ENCODE measurements at regions not wholly inside any gene's neighbourhood (a gene's known extent, or its start where the extent isn't known, plus 50 kb on each side); places are given as distances from the start of the nearest gene placed in this dataset.
"Not testable (repeated sequence)": the region's sequence is repeated elsewhere in the genome, so short reads cannot be mapped to it uniquely, and the experiment has no call there.

GRCh38 chr6:92682516-92683398 lies 736.6 kb downstream of the EPHA7 start:
- Histone ChIP-seq H3K27ac (ENCODE audit: low read length) (no peak overlapping the region), H3K36me3 (ENCODE audit: control insufficient read depth in 1 of 2, insufficient read depth in 2 of 2, low read length in 2 of 2) (no peaks in the 10 kb centered on the region), H3K4me3 (ENCODE audit: low read depth in 1 of 2, low read length in 2 of 2) (no peak overlapping the region), H3K4me1 (ENCODE audit: control insufficient read depth in 1 of 2, insufficient read depth in 2 of 2, low read length in 2 of 2) (peaks cover 0 to 5% of the 10 kb centered on the region in 2 donors), H3K27me3 (ENCODE audit: low read depth, low read length) (no peaks in the 10 kb centered on the region), H3K9me3 (ENCODE audit: control insufficient read depth in 1 of 2, low read length in 2 of 2) (no peaks in the 10 kb centered on the region)

- Histone ChIP-seq H3K4me3 (ENCODE audit: low read depth in 1 of 2, low read length in 2 of 2) (no peak overlapping the region), H3K27ac (ENCODE audit: low read length) (no peak overlapping the region), H3K27me3 (ENCODE audit: low read depth, low read length) (no peaks in the 10 kb centered on the region), H3K4me1 (ENCODE audit: control insufficient read depth in 1 of 2, insufficient read depth in 2 of 2, low read length in 2 of 2) (peaks cover 0 to 5% of the 10 kb centered on the region in 2 donors), H3K9me3 (ENCODE audit: control insufficient read depth in 1 of 2, low read length in 2 of 2) (no peaks in the 10 kb centered on the region), H3K36me3 (ENCODE audit: control insufficient read depth in 1 of 2, insufficient read depth in 2 of 2, low read length in 2 of 2) (no peaks in the 10 kb centered on the region)
Measured at GRCh38 chr6:92681401-92681800, 738.0 kb downstream of the EPHA7 start.

GRCh38 chr6:92671462-92671861 lies 747.9 kb downstream of the EPHA7 start:
- H3K27me3 ChIP-seq (ENCODE audit: low read depth, low read length); H3K27ac ChIP-seq (ENCODE audit: low read length); H3K4me1 ChIP-seq (ENCODE audit: control insufficient read depth in 1 of 2, insufficient read depth in 2 of 2, low read length in 2 of 2); H3K9me3 ChIP-seq (ENCODE audit: control insufficient read depth in 1 of 2, low read length in 2 of 2); H3K36me3 ChIP-seq (ENCODE audit: control insufficient read depth in 1 of 2, insufficient read depth in 2 of 2, low read length in 2 of 2); H3K4me3 ChIP-seq (ENCODE audit: low read depth in 1 of 2, low read length in 2 of 2): not testable (repeated sequence)

DNA sequence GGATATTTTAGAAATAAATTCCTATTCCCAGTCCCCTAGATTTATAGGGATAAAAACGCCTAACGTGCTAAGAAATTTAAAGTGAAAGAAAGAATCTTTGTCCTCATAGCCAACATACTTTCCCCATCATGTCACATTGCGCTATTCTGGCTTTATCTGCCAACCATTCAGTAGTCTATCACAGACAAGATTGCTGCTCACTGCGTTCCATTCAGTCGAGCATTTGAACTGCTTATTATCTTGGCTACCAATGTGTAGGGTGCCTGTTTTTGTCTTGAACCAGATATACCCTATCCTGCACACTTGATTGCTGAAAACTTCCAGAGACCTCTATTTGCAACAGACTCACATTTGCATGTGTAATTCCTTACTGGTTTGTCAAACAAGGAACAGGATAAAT lies 751.5 kb downstream of the EPHA7 start:
- H3K4me3 ChIP-seq (ENCODE audit: low read depth in 1 of 2, low read length in 2 of 2), result no peak overlapping the region
- no peaks in the 10 kb centered on the region for H3K9me3 ChIP-seq (ENCODE audit: control insufficient read depth in 1 of 2, low read length in 2 of 2)
- H3K36me3 ChIP-seq (ENCODE audit: control insufficient read depth in 1 of 2, insufficient read depth in 2 of 2, low read length in 2 of 2), result no peaks in the 10 kb centered on the region
- no peak overlapping the region for H3K27ac ChIP-seq (ENCODE audit: low read length)
- H3K4me1 ChIP-seq (ENCODE audit: control insufficient read depth in 1 of 2, insufficient read depth in 2 of 2, low read length in 2 of 2), result peaks cover 0 to 3% of the 10 kb centered on the region in 2 donors
- no peaks in the 10 kb centered on the region for H3K27me3 ChIP-seq (ENCODE audit: low read depth, low read length)

DNA sequence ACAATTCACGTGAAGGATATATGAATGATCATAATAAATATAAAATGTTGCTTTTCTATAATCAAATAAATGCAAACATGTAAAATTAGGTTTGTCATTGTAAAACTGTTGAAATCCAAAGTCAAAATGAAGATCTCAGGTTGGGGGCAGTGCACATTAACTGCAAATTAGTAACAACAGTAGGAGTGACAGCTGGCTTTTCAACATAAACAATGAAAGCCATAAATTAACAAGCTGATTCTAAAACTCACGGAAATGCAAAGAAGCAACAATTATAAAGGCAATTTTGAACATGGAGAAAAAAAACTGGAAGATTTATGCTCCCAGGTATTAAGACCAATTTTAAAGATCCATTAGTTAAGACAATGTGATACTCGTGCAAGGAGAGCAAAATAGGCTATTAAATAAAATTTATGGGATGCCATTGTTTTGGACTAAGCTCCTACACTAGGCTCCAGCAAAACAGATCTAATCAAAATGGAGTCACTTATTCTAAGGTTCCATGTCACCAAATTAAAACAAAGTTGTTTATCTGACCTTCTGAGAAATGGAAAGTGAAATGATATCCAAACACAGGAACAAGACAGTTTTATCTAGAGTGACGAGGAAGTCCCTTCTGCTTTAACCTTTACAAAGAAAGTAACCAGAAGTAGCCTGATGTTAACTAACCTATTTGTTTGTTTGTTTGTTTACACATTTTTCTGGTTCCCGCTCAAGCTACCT lies 770.8 kb downstream of the EPHA7 start:
- Histone ChIP-seq H3K36me3 (ENCODE audit: control insufficient read depth in 1 of 2, insufficient read depth in 2 of 2, low read length in 2 of 2) (no peaks in the 10 kb centered on the region), H3K4me1 (ENCODE audit: control insufficient read depth in 1 of 2, insufficient read depth in 2 of 2, low read length in 2 of 2) (no peaks in the 10 kb centered on the region), H3K9me3 (ENCODE audit: control insufficient read depth in 1 of 2, low read length in 2 of 2) (no peaks in the 10 kb centered on the region), H3K4me3 (ENCODE audit: low read depth in 1 of 2, low read length in 2 of 2) (no peak overlapping the region), H3K27ac (ENCODE audit: low read length) (no peak overlapping the region), H3K27me3 (ENCODE audit: low read depth, low read length) (no peaks in the 10 kb centered on the region)

GRCh38 chr6:92647630-92648029 lies 771.7 kb downstream of the EPHA7 start:
- H3K4me1 ChIP-seq (ENCODE audit: control insufficient read depth in 1 of 2, insufficient read depth in 2 of 2, low read length in 2 of 2), result no peaks in the 10 kb centered on the region
- no peaks in the 10 kb centered on the region for H3K27me3 ChIP-seq (ENCODE audit: low read depth, low read length)
- no peak overlapping the region for H3K27ac ChIP-seq (ENCODE audit: low read length)
- H3K36me3 ChIP-seq (ENCODE audit: control insufficient read depth in 1 of 2, insufficient read depth in 2 of 2, low read length in 2 of 2), result no peaks in the 10 kb centered on the region
- no peak overlapping the region for H3K4me3 ChIP-seq (ENCODE audit: low read depth in 1 of 2, low read length in 2 of 2)
- H3K9me3 ChIP-seq (ENCODE audit: control insufficient read depth in 1 of 2, low read length in 2 of 2), result no peaks in the 10 kb centered on the region

GRCh38 chr6:92644104-92644791 lies 775.1 kb downstream of the EPHA7 start:
- not testable (repeated sequence) for H3K4me1 ChIP-seq (ENCODE audit: control insufficient read depth in 1 of 2, insufficient read depth in 2 of 2, low read length in 2 of 2); H3K4me3 ChIP-seq (ENCODE audit: low read depth in 1 of 2, low read length in 2 of 2); H3K27ac ChIP-seq (ENCODE audit: low read length); H3K9me3 ChIP-seq (ENCODE audit: control insufficient read depth in 1 of 2, low read length in 2 of 2); H3K27me3 ChIP-seq (ENCODE audit: low read depth, low read length); H3K36me3 ChIP-seq (ENCODE audit: control insufficient read depth in 1 of 2, insufficient read depth in 2 of 2, low read length in 2 of 2)

GRCh38 chr6:92635553-92636153 lies 783.7 kb downstream of the EPHA7 start:
- H3K27ac ChIP-seq (ENCODE audit: low read length), result no peak overlapping the region
- no peaks in the 10 kb centered on the region for H3K9me3 ChIP-seq (ENCODE audit: control insufficient read depth in 1 of 2, low read length in 2 of 2)
- H3K4me1 ChIP-seq (ENCODE audit: control insufficient read depth in 1 of 2, insufficient read depth in 2 of 2, low read length in 2 of 2), result no peaks in the 10 kb centered on the region
- no peak overlapping the region for H3K4me3 ChIP-seq (ENCODE audit: low read depth in 1 of 2, low read length in 2 of 2)
- no peaks in the 10 kb centered on the region for H3K36me3 ChIP-seq (ENCODE audit: control insufficient read depth in 1 of 2, insufficient read depth in 2 of 2, low read length in 2 of 2)
- H3K27me3 ChIP-seq (ENCODE audit: low read depth, low read length), result no peaks in the 10 kb centered on the region

- Histone ChIP-seq H3K4me3 (ENCODE audit: low read depth in 1 of 2, low read length in 2 of 2) (no peak overlapping the region), H3K27ac (ENCODE audit: low read length) (no peak overlapping the region), H3K4me1 (ENCODE audit: control insufficient read depth in 1 of 2, insufficient read depth in 2 of 2, low read length in 2 of 2) (no peaks in the 10 kb centered on the region), H3K9me3 (ENCODE audit: control insufficient read depth in 1 of 2, low read length in 2 of 2) (no peaks in the 10 kb centered on the region), H3K27me3 (ENCODE audit: low read depth, low read length) (no peaks in the 10 kb centered on the region), H3K36me3 (ENCODE audit: control insufficient read depth in 1 of 2, insufficient read depth in 2 of 2, low read length in 2 of 2) (no peaks in the 10 kb centered on the region)
Measured at GRCh38 chr6:92634561-92634960, 784.8 kb downstream of the EPHA7 start.

GRCh38 chr6:92623431-92623830 lies 795.9 kb downstream of the EPHA7 start:
- no peak overlapping the region for H3K27ac ChIP-seq (ENCODE audit: low read length)
- H3K4me1 ChIP-seq (ENCODE audit: control insufficient read depth in 1 of 2, insufficient read depth in 2 of 2, low read length in 2 of 2), result no peaks in the 10 kb centered on the region
- no peaks in the 10 kb centered on the region for H3K9me3 ChIP-seq (ENCODE audit: control insufficient read depth in 1 of 2, low read length in 2 of 2)
- no peaks in the 10 kb centered on the region for H3K27me3 ChIP-seq (ENCODE audit: low read depth, low read length)
- H3K4me3 ChIP-seq (ENCODE audit: low read depth in 1 of 2, low read length in 2 of 2), result no peak overlapping the region
- no peaks in the 10 kb centered on the region for H3K36me3 ChIP-seq (ENCODE audit: control insufficient read depth in 1 of 2, insufficient read depth in 2 of 2, low read length in 2 of 2)

DNA sequence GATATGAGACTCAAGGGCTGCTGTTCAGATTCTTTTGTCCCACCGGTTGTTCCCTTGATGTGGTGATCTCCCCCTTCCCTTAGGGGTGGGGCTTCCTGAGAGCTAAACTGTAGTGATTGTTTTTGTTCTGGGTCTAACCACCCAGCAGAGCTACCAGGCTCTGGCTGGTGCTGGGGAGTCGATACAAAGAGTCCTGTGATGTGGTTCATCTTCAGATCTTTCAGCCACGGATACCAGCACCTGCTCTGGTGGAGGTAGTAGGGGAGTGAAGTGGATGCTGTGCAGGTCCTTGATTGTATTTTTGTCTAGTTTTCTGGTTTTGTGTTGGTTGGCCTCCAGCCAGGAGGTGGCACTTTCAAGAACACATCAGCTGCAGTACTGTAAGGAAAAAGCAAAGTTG lies 801.6 kb downstream of the EPHA7 start:
- H3K9me3 ChIP-seq (ENCODE audit: control insufficient read depth in 1 of 2, low read length in 2 of 2), result peaks cover 0 to 6% of the 10 kb centered on the region in 2 donors
- H3K4me1 ChIP-seq (ENCODE audit: control insufficient read depth in 1 of 2, insufficient read depth in 2 of 2, low read length in 2 of 2), result no peaks in the 10 kb centered on the region
- no peak overlapping the region for H3K4me3 ChIP-seq (ENCODE audit: low read depth in 1 of 2, low read length in 2 of 2)
- no peaks in the 10 kb centered on the region for H3K36me3 ChIP-seq (ENCODE audit: control insufficient read depth in 1 of 2, insufficient read depth in 2 of 2, low read length in 2 of 2)
- H3K27ac ChIP-seq (ENCODE audit: low read length), result no peak overlapping the region
- no peaks in the 10 kb centered on the region for H3K27me3 ChIP-seq (ENCODE audit: low read depth, low read length)

Measured in muscle layer of duodenum (tissue), 2 donors.